B cell (primary cell): ENCODE measurements at regions not wholly inside any gene's neighbourhood (a gene's known extent, or its start where the extent isn't known, plus 50 kb on each side); places are given as distances from the start of the nearest gene placed in this dataset.
"Not testable (repeated sequence)": the region's sequence is repeated elsewhere in the genome, so short reads cannot be mapped to it uniquely, and the experiment has no call there.

ENCODE experiments used
- ATAC-seq: fragments of 200-7000 bp; cut with Tn5 transposase; one replicate; pipeline ENCODE4 v1.10.0; 2021; ENCODE audit warnings: low read depth, mild to moderate bottlenecking, moderate number of reproducible peaks, moderate library complexity
- CTCF ChIA-PET: fragments of 350-600 bp; sonication (Branson Sonifier 250); formaldehyde crosslinking; loops from one replicate; lab custom pipeline; 2021; ENCODE audit warnings: antibody characterized with exemption, inconsistent platforms; lab: Charles Lee
- POLR2A ChIA-PET: fragments of 350-600 bp; sonication (Branson Sonifier 250); formaldehyde crosslinking; loops from one replicate; lab custom pipeline; 2021; ENCODE audit warnings: antibody characterized with exemption; lab: Charles Lee
- DNase-seq: peaks from one replicate; pipeline ENCODE4 v3.0.0; 2013
- H2AFZ ChIP-seq: 2 replicates; pipeline ENCODE4 v1.6.1; 2012; ENCODE audit warnings: mild to moderate bottlenecking, low read depth, low read length; ENCODE audit not compliant: insufficient read depth, poor library complexity, severe bottlenecking
- H3K27ac ChIP-seq, 2 donors: 1 replicate in 1 of 2; 2 replicates in 1 of 2; pipeline ENCODE4 v1.5.1; 2012 to 2013; ENCODE audit warnings: low read length in 2 of 2, mild to moderate bottlenecking in 2 of 2, moderate library complexity in 1 of 2
- H3K27me3 ChIP-seq, 4 experiments: fragments of 200-600 bp in 1 of 4; sonication (generic) in 1 of 4; replicated peaks in 1 of 4; 1 replicate in 2 of 4; 2 replicates in 2 of 4; pipeline versions ENCODE4 v1.6.1 to v1.7.0; 2013 to 2016; ENCODE audit warnings: low read length in 3 of 4, mild to moderate bottlenecking in 2 of 4, mixed read lengths in 1 of 4, moderate library complexity in 1 of 4; ENCODE audit not compliant: insufficient read depth in 4 of 4, control insufficient read depth in 3 of 4; ENCODE audit errors: control extremely low read depth in 1 of 4
- H3K36me3 ChIP-seq, 2 experiments: replicated peaks in 1 of 2; 1 replicate in 1 of 2; 2 replicates in 1 of 2; pipeline versions ENCODE4 v1.6.1 to v1.7.1; 2013; ENCODE audit warnings: low read length in 1 of 2; ENCODE audit not compliant: insufficient read depth in 2 of 2, control insufficient read depth in 1 of 2; ENCODE audit errors: control extremely low read depth in 1 of 2, extremely low read depth in 1 of 2
- H3K4me1 ChIP-seq, 2 donors: fragments of 200-600 bp in 1 of 2; sonication (generic) in 1 of 2; 1 replicate in 1 of 2; 2 replicates in 1 of 2; pipeline versions ENCODE4 v1.5.1 to v1.6.1; 2013 to 2017; ENCODE audit warnings: low read length in 2 of 2; ENCODE audit not compliant: control insufficient read depth in 2 of 2, insufficient read depth in 2 of 2
- H3K4me2 ChIP-seq: replicated peaks from 2 replicates; pipeline ENCODE3; 2012; ENCODE audit warnings: mild to moderate bottlenecking, low read depth, low read length; ENCODE audit not compliant: poor library complexity, severe bottlenecking
- H3K4me3 ChIP-seq, 5 experiments: fragments of 200-600 bp in 1 of 5; sonication (generic) in 1 of 5; 1 replicate in 3 of 5; 2 replicates in 2 of 5; pipeline versions ENCODE4 v1.5.1 to v1.7.0; 2011 to 2016; ENCODE audit warnings: low read length in 4 of 5, mild to moderate bottlenecking in 4 of 5, low read depth in 2 of 5, control low read depth in 1 of 5, moderate library complexity in 1 of 5; ENCODE audit not compliant: insufficient read depth in 1 of 5; ENCODE audit errors: control extremely low read depth in 1 of 5, extremely low read depth in 1 of 5
- H3K79me2 ChIP-seq: fragments of 200-600 bp; sonication (generic); one replicate; pipeline ENCODE4 v1.6.0; 2016; ENCODE audit warnings: low read length; ENCODE audit not compliant: control insufficient read depth, insufficient read depth
- H3K9ac ChIP-seq: fragments of 200-600 bp; sonication (generic); 2 replicates; pipeline ENCODE4 v1.6.1; 2017; ENCODE audit warnings: mild to moderate bottlenecking, low read length, moderate library complexity
- H3K9me3 ChIP-seq, 3 donors: one replicate each; pipeline versions ENCODE4 v1.6.1 to v1.7.1; 2013; ENCODE audit warnings: low read length in 2 of 3; ENCODE audit not compliant: control insufficient read depth in 2 of 3, insufficient read depth in 1 of 3; ENCODE audit errors: control extremely low read depth in 1 of 3
- H4K20me1 ChIP-seq: 2 replicates; pipeline ENCODE4 v1.6.0; 2012; ENCODE audit warnings: mild to moderate bottlenecking, low read length; ENCODE audit not compliant: insufficient read depth, control insufficient read depth, poor library complexity, severe bottlenecking
- H3K27ac Mint-ChIP-seq: one replicate; pipeline ENCODE4 v1.8.0; 2021; ENCODE audit warnings: mixed read lengths
- H3K27me3 Mint-ChIP-seq: one replicate; pipeline ENCODE4 v1.8.0; 2021; ENCODE audit warnings: mixed read lengths
- H3K4me1 Mint-ChIP-seq: one replicate; pipeline ENCODE4 v1.8.0; 2021; ENCODE audit warnings: mixed read lengths
- H3K4me3 Mint-ChIP-seq: one replicate; pipeline ENCODE4 v1.8.0; 2021; ENCODE audit warnings: mixed read lengths
- H3K9me3 Mint-ChIP-seq: one replicate; pipeline ENCODE4 v1.8.0; 2022; ENCODE audit warnings: mixed read lengths; ENCODE audit not compliant: insufficient read depth
- WGBS: methylation state at CpG from one replicate; pipeline ENCODE4 v1.1.5; 2013; ENCODE audit warnings: missing lambda C conversion rate; ENCODE audit not compliant: insufficient coverage; 5-methylcytosine and 5-hydroxymethylcytosine counted together
- intact Hi-C: fragments of 100-400 bp; cut with micrococcal nuclease; formaldehyde crosslinking; loops from one replicate; pipeline ENCODE4 v1.10.0; 2022

- H3K36me3 ChIP-seq, H3K27me3 ChIP-seq, H3K4me2 ChIP-seq, DNase-seq, intact Hi-C loops, H2AFZ ChIP-seq, POLR2A ChIA-PET, H3K79me2 ChIP-seq, H3K4me3 ChIP-seq, H3K27me3 Mint-ChIP-seq, H3K27ac ChIP-seq, H3K4me1 Mint-ChIP-seq, H3K9me3 ChIP-seq, CTCF ChIA-PET, H4K20me1 ChIP-seq, H3K4me1 ChIP-seq, H3K4me3 Mint-ChIP-seq, H3K9me3 Mint-ChIP-seq, ATAC-seq, H3K27ac Mint-ChIP-seq, H3K9ac ChIP-seq: not testable (repeated sequence)
- no CpG with 5 or more reads among the region's 8 CpGs for WGBS
These were observed 102.5 kb upstream of the ZNF658 start for GRCh38 chr9:66797905-66798616.

- H3K27me3 ChIP-seq, H3K79me2 ChIP-seq, H3K9ac ChIP-seq, ATAC-seq, POLR2A ChIA-PET, H3K4me3 Mint-ChIP-seq, H2AFZ ChIP-seq, DNase-seq, H3K4me1 ChIP-seq, H3K27ac Mint-ChIP-seq, H3K4me1 Mint-ChIP-seq, H4K20me1 ChIP-seq, H3K27me3 Mint-ChIP-seq, intact Hi-C loops, H3K27ac ChIP-seq, H3K4me3 ChIP-seq, H3K36me3 ChIP-seq, CTCF ChIA-PET, H3K9me3 ChIP-seq, H3K9me3 Mint-ChIP-seq, H3K4me2 ChIP-seq: not testable (repeated sequence)
- no CpG with 5 or more reads among the region's 1 CpG for WGBS
These were observed 96.9 kb upstream of the ZNF658 start for GRCh38 chr9:66803619-66804018.

GRCh38 chr9:66810247-66810646 is 90.3 kb upstream of the ZNF658 start:
- H3K27ac ChIP-seq, POLR2A ChIA-PET, ATAC-seq, H3K4me3 Mint-ChIP-seq, H3K9ac ChIP-seq, H3K4me1 Mint-ChIP-seq, H3K36me3 ChIP-seq, intact Hi-C loops, CTCF ChIA-PET, DNase-seq, H3K27me3 ChIP-seq, H4K20me1 ChIP-seq, H3K4me1 ChIP-seq, H3K27ac Mint-ChIP-seq, H3K79me2 ChIP-seq, H3K4me2 ChIP-seq, H3K4me3 ChIP-seq, H3K9me3 Mint-ChIP-seq, H3K9me3 ChIP-seq, H2AFZ ChIP-seq, H3K27me3 Mint-ChIP-seq: not testable (repeated sequence)

- DNase-seq, H4K20me1 ChIP-seq, H3K27ac ChIP-seq, POLR2A ChIA-PET, H3K27ac Mint-ChIP-seq, CTCF ChIA-PET, H3K79me2 ChIP-seq, H3K4me1 ChIP-seq, H3K9ac ChIP-seq, H3K4me3 Mint-ChIP-seq, H3K9me3 Mint-ChIP-seq, H3K27me3 ChIP-seq, H3K9me3 ChIP-seq, H3K27me3 Mint-ChIP-seq, H3K36me3 ChIP-seq, H3K4me2 ChIP-seq, ATAC-seq, H3K4me3 ChIP-seq, H2AFZ ChIP-seq, H3K4me1 Mint-ChIP-seq, intact Hi-C loops: not testable (repeated sequence)
- no CpG with 5 or more reads among the region's 1 CpG for WGBS
These were observed 88.2 kb upstream of the ZNF658 start for GRCh38 chr9:66812367-66812766.
